HG02981 (cell line): ENCODE measurements at regions not wholly inside any gene's neighbourhood (a gene's known extent, or its start where the extent isn't known, plus 50 kb on each side); places are given as distances from the start of the nearest gene placed in this dataset.

Experiments
- ATAC-seq: cut with Tn5 transposase; IDR thresholded peaks from one replicate; pipeline ENCODE4 v1.9.1; 2021; ENCODE audit warnings: mild to moderate bottlenecking, moderate library complexity; ENCODE audit not compliant: unreplicated experiment

DNA sequence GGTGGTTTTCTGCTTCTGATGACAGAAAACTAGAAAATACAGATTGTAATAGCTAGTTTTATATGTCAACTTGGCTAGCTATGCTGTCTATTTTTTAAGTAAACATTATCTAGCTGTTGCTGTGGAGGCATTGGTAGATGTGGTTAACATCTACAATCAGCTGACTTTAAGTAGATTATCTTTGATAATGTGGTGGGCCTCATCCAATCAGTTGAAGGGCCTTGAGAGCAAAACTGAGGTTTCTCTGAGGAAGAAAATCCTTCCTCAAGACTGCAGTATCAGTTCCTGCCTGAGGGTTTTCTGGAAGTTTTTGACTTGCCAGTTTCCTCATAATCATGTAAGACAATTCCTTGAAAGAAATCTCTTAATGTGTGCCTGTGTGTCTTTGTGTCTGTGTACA, 75.9 kb upstream of the SPHKAP start:
- no peak for ATAC-seq

DNA sequence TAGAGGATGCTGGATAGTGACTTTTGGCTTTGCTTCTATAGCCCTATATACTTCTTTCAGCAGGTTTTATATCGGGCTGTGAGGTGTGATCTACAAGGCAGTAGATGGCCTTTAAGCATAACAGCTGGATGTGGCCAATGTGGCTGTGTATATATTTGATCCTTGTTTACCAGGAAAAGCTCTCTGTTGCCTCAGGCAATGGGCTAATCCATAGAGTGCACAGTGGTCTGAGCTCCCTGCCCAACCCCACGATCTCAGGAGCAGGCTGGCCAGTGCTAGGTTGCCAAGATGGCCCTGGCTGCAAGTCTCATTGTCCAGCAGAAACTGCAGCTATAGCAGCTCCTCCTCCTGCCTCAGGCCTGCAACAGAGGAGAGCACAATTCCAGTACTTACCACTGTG, 72.3 kb upstream of the SPHKAP start:
- ATAC-seq, result no peak

DNA sequence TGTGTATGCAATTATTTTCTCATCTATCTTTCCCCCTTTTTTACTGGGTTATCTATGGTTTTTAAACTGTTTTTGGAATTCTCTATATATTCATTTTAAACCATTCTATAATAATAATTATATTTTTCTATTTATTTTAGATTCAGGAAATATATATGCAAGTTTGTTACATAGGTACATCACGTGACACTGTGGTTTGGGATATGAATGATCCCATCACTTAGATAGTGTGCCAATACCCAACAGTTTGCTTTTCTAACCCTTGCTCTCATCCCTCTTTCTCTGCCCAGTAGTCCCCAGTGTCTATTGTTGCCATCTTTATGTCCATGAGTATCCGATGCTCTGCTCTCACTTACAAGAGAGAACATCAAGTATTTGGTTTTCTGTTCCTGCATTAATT, 65.8 kb upstream of the SPHKAP start:
- no peak for ATAC-seq

DNA sequence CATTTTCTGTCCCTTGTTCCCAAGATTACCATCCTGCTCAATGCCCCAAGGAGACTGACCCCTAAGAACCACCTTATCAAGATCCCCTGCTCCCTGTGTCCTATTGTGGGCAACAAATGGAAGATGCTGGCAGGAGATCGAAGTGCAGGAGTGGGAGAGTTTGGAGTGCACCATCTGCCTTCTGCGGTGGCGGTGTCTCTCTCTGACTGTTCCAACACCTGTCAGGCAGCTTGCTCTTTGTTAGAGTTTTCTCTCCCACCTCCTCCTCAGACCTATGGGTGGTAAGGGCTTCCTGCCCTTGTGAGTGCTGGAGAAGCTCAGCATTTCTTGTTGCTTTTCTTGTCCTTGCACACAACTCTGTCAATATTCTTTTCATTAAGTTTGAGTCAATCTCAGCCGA, 64.1 kb upstream of the SPHKAP start:
- ATAC-seq, result no peak

DNA sequence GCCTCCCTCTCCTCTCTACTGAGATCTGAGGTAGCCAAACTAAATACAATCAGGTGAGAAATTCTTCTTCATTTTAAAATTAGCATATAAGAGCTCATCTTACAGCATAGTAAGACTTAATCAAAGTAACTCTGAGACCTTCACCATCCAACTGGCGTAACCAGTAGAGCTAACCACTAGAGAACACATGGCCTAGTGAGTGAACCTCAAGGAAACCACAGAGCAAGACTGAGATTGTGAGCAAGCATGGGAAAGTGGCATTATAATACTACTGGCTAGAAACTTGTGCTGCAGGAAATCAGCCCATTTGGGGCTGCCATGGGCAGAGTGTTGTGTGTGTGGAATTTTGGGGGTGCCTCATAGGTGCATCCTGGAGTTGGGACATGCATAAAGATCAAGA, 61.1 kb upstream of the SPHKAP start:
- no peak for ATAC-seq

DNA sequence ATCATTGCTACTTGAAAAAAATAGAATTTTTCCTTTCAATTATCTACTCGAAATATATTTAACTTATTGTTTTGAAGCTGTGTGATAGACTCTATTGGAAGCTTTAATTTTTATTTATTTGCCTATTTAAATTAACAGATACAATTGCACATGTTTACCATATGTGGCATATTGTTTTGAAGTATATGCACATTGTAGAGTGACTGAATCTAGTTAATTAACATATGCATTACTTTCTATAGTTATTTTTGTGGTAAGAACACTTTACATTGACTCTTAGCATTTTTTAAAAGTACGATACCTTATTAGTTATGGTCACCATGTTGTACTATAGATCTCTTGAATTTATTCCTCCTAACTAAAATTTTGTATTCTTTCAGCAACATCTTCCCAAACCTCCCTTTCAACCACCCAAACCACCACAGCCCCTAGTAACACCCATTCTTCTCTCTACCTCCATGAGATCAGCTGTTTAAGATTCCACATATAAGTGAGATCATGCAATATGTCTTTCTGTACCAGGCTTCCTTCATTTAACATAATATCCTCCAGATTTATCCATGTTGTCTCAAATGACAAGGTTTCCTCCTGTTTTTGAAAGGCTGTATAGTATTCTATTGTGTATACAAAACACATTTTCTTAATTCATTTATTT, 58.5 kb upstream of the SPHKAP start:
- ATAC-seq, result no peak

DNA sequence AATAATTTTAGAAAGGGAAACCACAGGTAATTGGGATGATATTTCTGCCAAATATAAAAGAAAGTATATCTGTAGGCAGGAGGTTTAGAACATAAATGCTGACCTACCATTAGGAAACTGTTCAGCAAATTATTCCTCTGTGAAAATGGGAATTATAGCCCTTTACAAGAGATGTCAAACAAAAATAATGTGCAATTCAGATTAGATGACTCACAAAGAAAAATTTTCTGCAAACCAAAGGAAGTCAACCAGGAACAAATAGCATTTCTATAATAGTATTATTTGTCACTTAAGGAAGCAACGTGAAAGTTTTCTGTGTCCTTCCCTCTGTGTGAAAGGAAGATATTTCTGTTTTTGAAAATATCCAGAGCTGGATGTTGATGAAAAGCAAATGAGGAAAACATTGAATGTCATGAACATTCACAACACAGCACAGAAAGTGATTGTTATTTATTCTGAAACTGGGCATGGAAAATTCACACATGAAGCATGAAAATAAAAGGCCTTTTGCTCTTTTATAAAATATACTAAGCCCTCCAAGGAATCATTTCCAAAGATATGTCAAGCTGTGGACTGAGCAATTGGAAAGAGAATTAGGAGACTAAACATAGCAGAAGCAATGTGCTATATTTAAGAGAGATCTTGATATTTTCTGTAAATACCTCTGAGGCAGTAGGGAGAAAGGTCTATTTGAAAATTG, 57.9 kb upstream of the SPHKAP start:
- ATAC-seq, result no peak
